ENCODE measurements at regions not wholly inside any gene's neighbourhood (a gene's known extent, or its start where the extent isn't known, plus 50 kb on each side); places are given as distances from the start of the nearest gene placed in this dataset.

- TF ChIP-seq TCF12 (IDR thresholded peaks at IDR 0.05; ENCODE audit: low read depth): no peak
- no peak for TF ChIP-seq EP300 (IDR thresholded peaks at IDR 0.05; ENCODE audit: borderline replicate concordance)
- no peak for TF ChIP-seq CEBPB (IDR thresholded peaks at IDR 0.05)
- TF ChIP-seq YY1 (IDR thresholded peaks at IDR 0.05; ENCODE audit: low read depth): no peak
- TF ChIP-seq CREB1 (IDR thresholded peaks at IDR 0.05; ENCODE audit: low read depth): no peak
- no peak for TF ChIP-seq REST (IDR thresholded peaks at IDR 0.05; ENCODE audit: low read depth)
These were observed 90.8 kb downstream of the PCDH1 start for GRCh38 chr5:141787376-141787775.

Measured in Ishikawa (cell line).